Right lobe of liver (tissue), 4 donors: ENCODE measurements at regions not wholly inside any gene's neighbourhood (a gene's known extent, or its start where the extent isn't known, plus 50 kb on each side); places are given as distances from the start of the nearest gene placed in this dataset.
"Not testable (repeated sequence)": the region's sequence is repeated elsewhere in the genome, so short reads cannot be mapped to it uniquely, and the experiment has no call there.

Source experiments
- CTCF ChIP-seq, 4 donors: fragments of 200-600 bp in 3 of 4; fragments of 450-650 bp in 1 of 4; IDR thresholded peaks; one replicate each; pipeline versions ENCODE4 v1.5.1 to v1.8.0; 2016 to 2022; ENCODE audit warnings: antibody characterized with exemption in 4 of 4, mild to moderate bottlenecking in 2 of 4
- POLR2A ChIP-seq: fragments of 450-650 bp; IDR thresholded peaks from one replicate; pipeline ENCODE4 v1.6.1; 2017; ENCODE audit warnings: antibody characterized with exemption, mild to moderate bottlenecking
- donor health status: DM: no; HTN: no; CAD: no.
- donor health status: DM: no; HTN: no; CAD: no.
- donor health status: DM: no; HTN: yes; CAD: no.

GRCh38 chr7:39863675-39864322 is 86.3 kb upstream of the CDK13 start:
- peak in 2 of 4 donors; percentile 16 to 29 for TF ChIP-seq CTCF (IDR thresholded peaks at IDR 0.05)
- not testable (repeated sequence) for TF ChIP-seq POLR2A
